ENCODE measurements at regions not wholly inside any gene's neighbourhood (a gene's known extent, or its start where the extent isn't known, plus 50 kb on each side); places are given as distances from the start of the nearest gene placed in this dataset.
A peak's percentile ranks its signal among the peaks of the same experiment; 100 is the strongest.

- no peak for DNase-seq (ENCODE audit: low spot score)
Observed at GRCh38 chr5:141746395-141746794, 64.4 kb upstream of the ARAP3 start.

GRCh38 chr5:141745390-141745789, 63.4 kb upstream of the ARAP3 start:
- DNase-seq (ENCODE audit: low spot score), result no peak

DNA sequence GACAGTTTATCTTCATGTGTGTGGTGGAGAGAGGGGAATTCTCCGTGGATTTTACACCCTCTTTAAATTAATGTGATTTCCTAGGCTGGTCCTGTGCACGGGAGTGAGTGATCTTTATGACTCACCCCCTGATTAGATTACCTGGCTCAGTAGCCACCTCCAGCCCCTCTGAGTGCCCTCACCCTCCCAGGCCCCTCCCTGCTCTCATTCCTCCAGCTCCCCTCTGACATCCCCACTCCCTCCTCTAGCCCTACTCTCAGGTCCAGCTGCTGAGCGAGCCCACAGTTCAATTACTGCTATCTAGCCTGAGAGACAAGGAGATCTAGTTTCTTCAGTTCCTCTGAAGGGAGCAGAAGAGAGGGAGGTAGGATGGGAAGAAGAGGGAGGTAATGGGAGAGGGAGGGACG, 61.8 kb upstream of the ARAP3 start:
- no peak for DNase-seq (ENCODE audit: low spot score)

GRCh38 chr5:141742866-141743851, 61.1 kb upstream of the ARAP3 start:
- DNase-seq (ENCODE audit: low spot score), result peak; percentile 63

- DNase-seq (ENCODE audit: low spot score), result no peak
Observed at GRCh38 chr5:141742144-141742543, 60.1 kb upstream of the ARAP3 start.

- DNase-seq (ENCODE audit: low spot score), result no peak
Observed at GRCh38 chr5:141740885-141741284, 58.9 kb upstream of the ARAP3 start.

DNA sequence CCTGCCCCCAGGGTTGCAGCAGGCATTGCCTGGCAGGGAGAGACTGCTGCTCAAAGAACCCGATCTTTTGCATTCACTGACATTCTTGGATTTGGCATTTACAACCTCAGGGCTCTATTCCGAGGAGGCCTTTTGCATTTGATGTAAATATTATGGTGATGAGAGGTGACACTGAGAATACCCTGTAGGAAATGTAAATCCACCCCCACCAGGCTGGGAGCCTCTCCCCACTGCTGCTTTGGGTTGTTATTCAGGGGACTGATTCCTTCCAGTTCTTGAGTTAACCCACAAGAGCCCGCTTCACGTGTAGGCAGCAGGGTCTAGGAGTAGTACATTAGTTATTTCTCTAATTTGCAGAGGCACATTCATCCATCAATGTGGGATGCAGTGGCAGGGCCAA, 55.5 kb upstream of the ARAP3 start:
- no peak for DNase-seq (ENCODE audit: low spot score)

DNA sequence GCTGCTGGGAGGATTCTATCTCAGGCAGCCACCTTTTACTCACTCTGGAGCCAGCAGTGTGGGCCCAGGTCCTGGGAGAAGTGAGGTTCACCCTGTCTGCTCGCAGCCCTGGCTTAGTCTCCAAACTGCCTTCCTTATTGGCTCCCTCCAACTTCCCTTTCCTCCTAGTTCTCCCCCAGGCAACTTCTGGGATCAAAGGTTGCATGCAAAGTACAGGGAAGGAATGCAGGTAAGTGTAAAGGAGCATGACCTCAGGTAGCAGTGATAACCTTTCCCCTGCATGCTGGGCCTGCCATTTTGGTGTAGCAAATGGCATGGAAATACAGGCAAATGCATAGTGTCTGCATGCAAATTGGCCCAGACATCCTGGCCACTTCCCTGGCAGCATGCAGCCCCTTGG, 53.8 kb upstream of the ARAP3 start:
- DNase-seq (ENCODE audit: low spot score), result no peak

- peak; percentile 79 for DNase-seq (ENCODE audit: low spot score)
Observed at GRCh38 chr5:141734501-141735229, 52.6 kb upstream of the ARAP3 start.

- DNase-seq (ENCODE audit: low spot score), result no peak
Observed at GRCh38 chr5:141733198-141733597, 51.2 kb upstream of the ARAP3 start.

- no peak for DNase-seq (ENCODE audit: low spot score)
Observed at GRCh38 chr5:141732417-141732816, 50.4 kb upstream of the ARAP3 start.

Measured in AG08396 (cell line).